GM19397 (cell line): ENCODE measurements at regions not wholly inside any gene's neighbourhood (a gene's known extent, or its start where the extent isn't known, plus 50 kb on each side); places are given as distances from the start of the nearest gene placed in this dataset.

ENCODE experiments used
- ATAC-seq: cut with Tn5 transposase; IDR thresholded peaks from one replicate; pipeline ENCODE4 v1.9.1; 2021; ENCODE audit warnings: mild to moderate bottlenecking, moderate library complexity; ENCODE audit not compliant: unreplicated experiment

GRCh38 chr1:82923931-82924330 lies 1075.0 kb downstream of the TTLL7 start:
- no peak for ATAC-seq

- no peak for ATAC-seq
These were observed 1077.2 kb downstream of the TTLL7 start for GRCh38 chr1:82921759-82922158.

- ATAC-seq = no peak
These were observed 1078.3 kb downstream of the TTLL7 start for GRCh38 chr1:82920418-82921248.

- no peak for ATAC-seq
These were observed 1079.1 kb downstream of the TTLL7 start for GRCh38 chr1:82919837-82920236.

GRCh38 chr1:82907313-82907712 lies 1091.6 kb downstream of the TTLL7 start:
- ATAC-seq = no peak

- ATAC-seq = no peak
These were observed 1095.3 kb downstream of the TTLL7 start for GRCh38 chr1:82903626-82904025.

- no peak for ATAC-seq
These were observed 1097.4 kb downstream of the TTLL7 start for GRCh38 chr1:82901561-82901960.

GRCh38 chr1:82901118-82901517 lies 1097.8 kb downstream of the TTLL7 start:
- ATAC-seq = no peak

GRCh38 chr1:82899017-82899416 lies 1098.3 kb downstream of the ADGRL2 start:
- no peak for ATAC-seq

- ATAC-seq = no peak
These were observed 1096.8 kb downstream of the ADGRL2 start for GRCh38 chr1:82897549-82897948.

- no peak for ATAC-seq
These were observed 1095.3 kb downstream of the ADGRL2 start for GRCh38 chr1:82896036-82896435.

- ATAC-seq = no peak
These were observed 1093.9 kb downstream of the ADGRL2 start for GRCh38 chr1:82894635-82895034.

- ATAC-seq = no peak
These were observed 1093.2 kb downstream of the ADGRL2 start for GRCh38 chr1:82893712-82894470.

- no peak for ATAC-seq
These were observed 1079.8 kb downstream of the ADGRL2 start for GRCh38 chr1:82880506-82880905.

- no peak for ATAC-seq
These were observed 1079.1 kb downstream of the ADGRL2 start for GRCh38 chr1:82879701-82880305.

- ATAC-seq = no peak
These were observed 1074.4 kb downstream of the ADGRL2 start for GRCh38 chr1:82875170-82875569.

GRCh38 chr1:82874041-82874440 lies 1073.3 kb downstream of the ADGRL2 start:
- ATAC-seq = no peak

GRCh38 chr1:82870332-82870731 lies 1069.6 kb downstream of the ADGRL2 start:
- no peak for ATAC-seq

- ATAC-seq = no peak
These were observed 1067.0 kb downstream of the ADGRL2 start for GRCh38 chr1:82867781-82868180.

GRCh38 chr1:82861749-82862148 lies 1061.0 kb downstream of the ADGRL2 start:
- ATAC-seq = no peak

- ATAC-seq = no peak
These were observed 1057.3 kb downstream of the ADGRL2 start for GRCh38 chr1:82858031-82858430.

GRCh38 chr1:82849460-82849859 lies 1048.7 kb downstream of the ADGRL2 start:
- no peak for ATAC-seq
